GM12873 (cell line): ENCODE measurements at regions not wholly inside any gene's neighbourhood (a gene's known extent, or its start where the extent isn't known, plus 50 kb on each side); places are given as distances from the start of the nearest gene placed in this dataset.

Experiments used
- TF ChIP-seq, protein P1 (sequence below): IDR thresholded peaks from 2 replicates; pipeline ENCODE4 v1.5.1; 2012; ENCODE audit warnings: low read depth, mild to moderate bottlenecking, moderate library complexity, low read length, control low read depth; ENCODE audit not compliant: insufficient read depth; ENCODE audit errors: missing control alignments

DNA sequence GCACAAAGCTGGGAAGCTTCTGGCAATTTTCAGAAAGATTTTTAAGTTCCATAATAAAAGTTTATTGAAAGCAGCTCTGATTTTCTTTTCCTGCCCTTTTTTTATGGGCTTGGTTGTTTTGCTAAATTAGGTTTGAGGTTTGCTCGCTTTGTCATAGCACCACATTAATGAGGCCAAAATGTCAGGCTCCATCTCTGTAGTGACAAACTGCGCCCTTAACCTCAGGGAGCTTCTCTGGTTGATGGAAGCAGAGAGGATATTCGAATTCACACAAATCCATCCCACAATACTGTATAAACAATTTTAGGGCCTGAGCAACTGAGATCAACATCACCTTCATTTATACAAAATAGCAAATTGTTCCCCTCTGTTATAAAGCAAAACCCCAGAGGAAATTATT, 342.6 kb upstream of the TMPO start:
- TF ChIP-seq, protein P1, sequence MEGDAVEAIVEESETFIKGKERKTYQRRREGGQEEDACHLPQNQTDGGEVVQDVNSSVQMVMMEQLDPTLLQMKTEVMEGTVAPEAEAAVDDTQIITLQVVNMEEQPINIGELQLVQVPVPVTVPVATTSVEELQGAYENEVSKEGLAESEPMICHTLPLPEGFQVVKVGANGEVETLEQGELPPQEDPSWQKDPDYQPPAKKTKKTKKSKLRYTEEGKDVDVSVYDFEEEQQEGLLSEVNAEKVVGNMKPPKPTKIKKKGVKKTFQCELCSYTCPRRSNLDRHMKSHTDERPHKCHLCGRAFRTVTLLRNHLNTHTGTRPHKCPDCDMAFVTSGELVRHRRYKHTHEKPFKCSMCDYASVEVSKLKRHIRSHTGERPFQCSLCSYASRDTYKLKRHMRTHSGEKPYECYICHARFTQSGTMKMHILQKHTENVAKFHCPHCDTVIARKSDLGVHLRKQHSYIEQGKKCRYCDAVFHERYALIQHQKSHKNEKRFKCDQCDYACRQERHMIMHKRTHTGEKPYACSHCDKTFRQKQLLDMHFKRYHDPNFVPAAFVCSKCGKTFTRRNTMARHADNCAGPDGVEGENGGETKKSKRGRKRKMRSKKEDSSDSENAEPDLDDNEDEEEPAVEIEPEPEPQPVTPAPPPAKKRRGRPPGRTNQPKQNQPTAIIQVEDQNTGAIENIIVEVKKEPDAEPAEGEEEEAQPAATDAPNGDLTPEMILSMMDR: no peak

DNA sequence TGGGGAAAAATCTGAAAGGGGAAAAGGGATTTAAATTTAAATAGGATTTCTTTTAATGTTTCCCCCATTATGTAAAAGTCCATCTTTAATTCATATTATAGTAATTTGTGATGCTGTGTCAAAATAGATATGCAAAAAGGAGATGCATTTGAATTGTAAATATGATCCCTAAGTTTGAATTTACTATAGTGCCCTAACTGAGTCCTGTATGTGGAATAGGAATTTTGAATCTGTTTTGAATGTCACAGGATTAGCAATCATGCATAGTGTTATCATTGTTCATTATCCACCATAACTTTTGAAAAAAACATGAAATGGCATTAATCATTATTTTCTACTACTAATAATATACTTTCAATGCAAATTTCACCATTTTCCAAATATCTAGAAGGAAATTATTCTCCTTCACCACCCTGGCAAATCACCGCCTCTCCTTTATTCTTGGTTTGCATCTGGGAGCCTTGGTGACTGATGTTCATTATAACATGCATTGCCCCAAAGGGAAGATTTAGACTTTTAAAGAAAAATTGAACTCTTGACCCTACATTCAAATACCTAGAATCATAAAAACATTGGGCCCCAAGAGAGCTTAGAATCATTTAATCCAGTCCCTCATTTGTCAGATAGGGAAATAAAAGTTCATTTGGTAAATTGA, 341.5 kb upstream of the TMPO start:
- TF ChIP-seq, protein P1: no peak

DNA sequence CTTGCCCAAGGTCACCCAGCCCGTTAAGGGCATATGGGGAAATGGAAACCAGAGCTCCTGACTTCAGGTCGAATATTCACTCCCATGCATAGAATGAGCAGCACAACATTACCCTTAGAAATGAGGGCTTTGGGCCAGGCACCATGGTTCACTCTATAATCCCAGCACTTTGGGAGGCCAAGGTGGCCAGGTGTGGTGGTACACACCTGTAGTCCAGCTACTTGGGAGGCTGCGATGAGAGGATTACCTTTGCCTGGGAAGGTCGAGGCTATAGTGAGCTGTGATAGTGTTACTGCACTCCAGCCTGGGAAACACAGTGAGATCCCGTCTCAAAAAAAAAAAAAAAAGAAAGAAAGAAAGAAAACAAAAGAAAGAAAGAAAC, 341.0 kb upstream of the TMPO start:
- TF ChIP-seq, protein P1: no peak

- TF ChIP-seq, protein P1: no peak
Observed at GRCh38 chr12:98178126-98178525, 337.3 kb upstream of the TMPO start.

- TF ChIP-seq, protein P1: no peak
Observed at GRCh38 chr12:98179151-98179550, 336.2 kb upstream of the TMPO start.

GRCh38 chr12:98180603-98181002, 334.8 kb upstream of the TMPO start:
- TF ChIP-seq, protein P1: no peak

DNA sequence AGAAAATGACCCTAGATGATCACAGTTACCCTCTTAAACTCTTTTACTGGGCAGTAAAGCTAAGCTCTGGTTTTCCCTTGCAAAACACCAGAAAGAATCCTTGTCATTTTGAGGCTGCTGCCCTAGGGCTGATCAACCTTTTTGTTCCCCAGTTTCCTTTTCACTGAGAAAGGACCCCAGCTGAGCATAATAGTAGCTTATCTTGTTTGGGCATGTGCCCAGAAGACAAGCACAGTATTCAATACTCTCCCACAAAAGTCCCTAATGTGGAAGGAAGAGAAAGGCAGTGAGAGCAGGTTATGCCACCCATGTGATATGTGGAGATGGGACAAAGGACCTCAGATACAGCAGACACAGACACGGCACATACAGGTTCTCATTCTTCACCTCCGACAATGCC, 332.6 kb upstream of the TMPO start:
- TF ChIP-seq, protein P1: no peak

GRCh38 chr12:98185606-98186005, 329.8 kb upstream of the TMPO start:
- TF ChIP-seq, protein P1: no peak
